Heart left ventricle (tissue), 16 donors: ENCODE measurements at regions not wholly inside any gene's neighbourhood (a gene's known extent, or its start where the extent isn't known, plus 50 kb on each side); places are given as distances from the start of the nearest gene placed in this dataset.
"Not testable (repeated sequence)": the region's sequence is repeated elsewhere in the genome, so short reads cannot be mapped to it uniquely, and the experiment has no call there.

ENCODE experiments used
- ATAC-seq, 4 donors: fragments of 200-7000 bp; cut with Tn5 transposase; one replicate each; pipeline ENCODE4 v1.9.1; 2020 to 2022; ENCODE audit warnings: moderate library complexity in 4 of 4, mild to moderate bottlenecking in 3 of 4, moderate number of reproducible peaks in 1 of 4
- DNase-seq, 5 donors: peaks; one replicate each; pipeline ENCODE4 v3.0.0-alpha.2; 2020
- H3K27ac ChIP-seq, 12 donors: fragments of 200-600 bp; sonication (generic) in 4 of 12; one replicate each; pipeline versions ENCODE4 v1.5.0 to v1.8.0; 2016 to 2022; ENCODE audit warnings: mild to moderate bottlenecking in 2 of 12
- H3K27me3 ChIP-seq, 9 donors: fragments of 200-600 bp; sonication (generic) in 2 of 9; one replicate each; pipeline versions ENCODE4 v1.5.1 to v1.8.0; 2016 to 2022; ENCODE audit warnings: mild to moderate bottlenecking in 3 of 9
- H3K36me3 ChIP-seq, 9 donors: fragments of 200-600 bp; sonication (generic) in 2 of 9; one replicate each; pipeline versions ENCODE4 v1.5.0 to v1.8.0; 2018 to 2022; ENCODE audit warnings: mild to moderate bottlenecking in 2 of 9
- H3K4me1 ChIP-seq, 12 donors: fragments of 200-600 bp; sonication (generic) in 4 of 12; one replicate each; pipeline versions ENCODE4 v1.5.0 to v1.8.0; 2016 to 2022; ENCODE audit warnings: mild to moderate bottlenecking in 3 of 12
- H3K4me3 ChIP-seq, 12 donors: fragments of 200-600 bp; sonication (generic) in 4 of 12; one replicate each; pipeline versions ENCODE4 v1.5.0 to v1.8.0; 2017 to 2022; ENCODE audit warnings: mild to moderate bottlenecking in 9 of 12, moderate library complexity in 4 of 12
- H3K9me3 ChIP-seq, 12 donors: fragments of 200-600 bp; sonication (generic) in 4 of 12; one replicate each; pipeline versions ENCODE4 v1.5.0 to v1.8.0; 2016 to 2022; ENCODE audit warnings: mild to moderate bottlenecking in 1 of 12
- POLR2A ChIP-seq, 2 donors: fragments of 450-650 bp; IDR thresholded peaks; one replicate each; pipeline ENCODE4 v1.6.1; 2017; ENCODE audit warnings: antibody characterized with exemption in 2 of 2, mild to moderate bottlenecking in 2 of 2, moderate library complexity in 2 of 2
- WGBS, 4 donors: extraction: QIAGEN DNeasy Blood & Tissue Kit in 2 of 4; methylation state at CpG; one replicate each; pipeline versions ENCODE4 v1.1.5 to v1.1.7; 2013 to 2018; 5-methylcytosine and 5-hydroxymethylcytosine counted together
- intact Hi-C, 10 donors: fragments of 100-400 bp; cut with DNase I; formaldehyde crosslinking; loops; one replicate each; pipeline versions ENCODE4 v1.11.1 to v1.14.2; 2022
- TF ChIP-seq, protein P1 (sequence below), 12 donors: fragments of 200-600 bp; sonication (generic) in 4 of 12; IDR thresholded peaks; one replicate each; pipeline versions ENCODE4 v1.5.0 to v1.8.0; 2018 to 2022; ENCODE audit warnings: antibody characterized with exemption in 12 of 12, mild to moderate bottlenecking in 5 of 12
- donor health status: ischemic (EF 13 %, LVEDD 7.1; RV severe dilation, severe dysfunction).
- donor health status: healthy with polysubstance abuse.
- donor health status: DM: no; HTN: yes; CAD: no.
- donor health status: DM: no; HTN: no; CAD: no.
- donor health status: ischemic (EF 25% LVEDD 6.9; RV normal size, moderate dysfunction).
- donor health status: ischemic (EF 25% LVEDD 5.7; RV mildly dilated, moderate dysfunction).
- donor health status: healthy.
- donor health status: DM: yes; HTN: yes; CAD: no.
- donor health status: ischemic (EF 35%, LVEDD 5.7; RV mildly dilated, moderate dysfunction).
- donor health status: nonischemic (EF 11% LVEDD 7.7; RV severe dilation, severe dysfunction).
- donor health status: DM: yes; HTN: yes; CAD: no.
- donor health status: PGD.
- donor health status: ischemic (EF 29% LVEDD 5.4; RV normal size, mild dysfunction).
- donor health status: nonischemic (EF 23%, LVEDD 6.1; RV moderate dilation, normal function).

- intact Hi-C loops = no loop called here
- Histone ChIP-seq H3K27me3 (no peaks in the 10 kb centered on the region), H3K4me3 (no peak overlapping the region), H3K9me3 (peaks cover 0 to 22% (median 13%) of the 10 kb centered on the region in 12 donors), H3K4me1 (peaks cover 0 to 3% (median 0%) of the 10 kb centered on the region in 12 donors), H3K27ac (no peak overlapping the region), H3K36me3 (no peaks in the 10 kb centered on the region)
- no peak for DNase-seq
- ATAC-seq = no peak
- TF ChIP-seq POLR2A (IDR thresholded peaks at IDR 0.05) = no peak
- TF ChIP-seq, protein P1, sequence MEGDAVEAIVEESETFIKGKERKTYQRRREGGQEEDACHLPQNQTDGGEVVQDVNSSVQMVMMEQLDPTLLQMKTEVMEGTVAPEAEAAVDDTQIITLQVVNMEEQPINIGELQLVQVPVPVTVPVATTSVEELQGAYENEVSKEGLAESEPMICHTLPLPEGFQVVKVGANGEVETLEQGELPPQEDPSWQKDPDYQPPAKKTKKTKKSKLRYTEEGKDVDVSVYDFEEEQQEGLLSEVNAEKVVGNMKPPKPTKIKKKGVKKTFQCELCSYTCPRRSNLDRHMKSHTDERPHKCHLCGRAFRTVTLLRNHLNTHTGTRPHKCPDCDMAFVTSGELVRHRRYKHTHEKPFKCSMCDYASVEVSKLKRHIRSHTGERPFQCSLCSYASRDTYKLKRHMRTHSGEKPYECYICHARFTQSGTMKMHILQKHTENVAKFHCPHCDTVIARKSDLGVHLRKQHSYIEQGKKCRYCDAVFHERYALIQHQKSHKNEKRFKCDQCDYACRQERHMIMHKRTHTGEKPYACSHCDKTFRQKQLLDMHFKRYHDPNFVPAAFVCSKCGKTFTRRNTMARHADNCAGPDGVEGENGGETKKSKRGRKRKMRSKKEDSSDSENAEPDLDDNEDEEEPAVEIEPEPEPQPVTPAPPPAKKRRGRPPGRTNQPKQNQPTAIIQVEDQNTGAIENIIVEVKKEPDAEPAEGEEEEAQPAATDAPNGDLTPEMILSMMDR (IDR thresholded peaks at IDR 0.05) = no peak
- 76 to 86% (median 82%) methylated on average over 3 of the region's 3 CpGs for WGBS, 4 donors
Measured at GRCh38 chr15:69704229-69704628, 251.6 kb downstream of the RPLP1 start.

GRCh38 chr15:69704700-69705099 lies 252.1 kb downstream of the RPLP1 start:
- DNase-seq (no peak), ATAC-seq (no peak)
- H3K36me3 ChIP-seq = no peaks in the 10 kb centered on the region
- no peak overlapping the region for H3K27ac ChIP-seq
- no peak overlapping the region for H3K4me3 ChIP-seq
- peaks cover 0 to 3% (median 0%) of the 10 kb centered on the region in 12 donors for H3K4me1 ChIP-seq
- TF ChIP-seq POLR2A (IDR thresholded peaks at IDR 0.05) = no peak
- TF ChIP-seq, protein P1 (IDR thresholded peaks at IDR 0.05) = no peak
- no peaks in the 10 kb centered on the region for H3K27me3 ChIP-seq
- H3K9me3 ChIP-seq = peaks cover 0 to 25% (median 13%) of the 10 kb centered on the region in 12 donors
- 87 to 96% (median 89%) methylated on average over 4 of the region's 4 CpGs for WGBS, 4 donors
- intact Hi-C loops = no loop called here

DNA sequence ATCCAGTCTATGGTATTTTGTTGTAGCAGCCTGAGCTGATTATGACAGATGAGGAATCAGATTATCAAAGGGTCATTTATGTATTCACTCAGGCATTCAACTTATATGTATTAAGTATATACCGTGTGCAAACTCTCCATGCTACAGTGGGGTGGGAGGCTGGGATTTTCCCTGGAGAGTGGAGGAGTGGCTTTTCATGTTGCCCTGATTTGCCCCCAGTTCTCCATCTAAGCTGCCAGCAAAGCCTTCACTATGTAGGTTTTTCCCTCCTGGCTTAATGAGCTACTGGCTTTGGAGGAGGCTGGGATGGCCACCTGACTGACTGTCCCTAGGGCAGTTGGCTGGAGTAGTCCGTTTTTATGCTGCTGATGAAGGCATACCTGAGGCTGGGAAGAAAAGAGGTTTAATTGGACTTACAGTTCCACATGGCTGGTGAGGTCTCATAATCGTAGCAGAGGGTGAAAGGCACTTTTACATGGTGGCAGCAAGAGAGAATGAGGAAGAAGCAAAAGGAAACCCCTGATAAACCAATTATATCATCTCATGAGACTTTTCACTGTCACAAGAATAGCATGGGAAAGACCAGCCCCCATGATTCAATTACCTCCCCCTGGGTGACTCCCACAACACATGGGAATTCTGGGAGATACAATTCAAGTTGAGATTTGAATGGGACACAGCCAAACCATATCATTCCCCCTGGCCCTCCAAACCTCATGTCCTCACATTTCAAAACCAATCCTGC lies 253.9 kb downstream of the RPLP1 start:
- Histone ChIP-seq H3K27ac (no peak overlapping the region), H3K36me3 (no peaks in the 10 kb centered on the region), H3K4me3 (no peak overlapping the region), H3K4me1 (no peaks in the 10 kb centered on the region), H3K27me3 (no peaks in the 10 kb centered on the region), H3K9me3 (peaks cover 0 to 25% (median 13%) of the 10 kb centered on the region in 12 donors)
- intact Hi-C loops = no loop called here
- no peak for TF ChIP-seq POLR2A (IDR thresholded peaks at IDR 0.05)
- TF ChIP-seq, protein P1 (IDR thresholded peaks at IDR 0.05) = no peak
- DNase-seq = no peak
- 67 to 84% (median 69%) methylated on average over 3 of the region's 3 CpGs for WGBS, 4 donors
- ATAC-seq = no peak

DNA sequence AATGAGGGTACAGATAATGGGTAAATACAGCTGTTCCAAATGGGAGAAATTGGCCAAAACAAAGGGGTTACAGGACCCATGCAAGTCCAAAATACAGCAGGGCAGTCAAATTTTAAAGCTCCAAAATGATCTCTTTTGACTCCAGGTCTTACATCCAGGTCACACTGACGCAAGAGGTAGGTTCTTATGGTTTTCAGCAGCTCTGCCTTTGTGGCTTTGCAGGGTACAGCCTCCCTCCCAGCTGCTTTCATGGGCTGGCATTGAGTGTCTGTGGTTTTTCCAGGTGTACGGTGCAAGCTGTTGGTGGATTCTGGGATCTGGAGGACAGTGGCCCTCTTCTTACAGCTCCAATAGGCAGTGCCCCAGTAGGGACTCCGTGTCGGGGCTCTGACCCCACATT lies 254.6 kb downstream of the RPLP1 start:
- ATAC-seq, H3K4me1 ChIP-seq, H3K27ac ChIP-seq, H3K27me3 ChIP-seq, intact Hi-C loops, DNase-seq, H3K36me3 ChIP-seq, H3K4me3 ChIP-seq: not testable (repeated sequence)
- WGBS, 4 donors = 85 to 93% (median 89%) methylated on average over 4 of the region's 4 CpGs
- H3K9me3 ChIP-seq = peaks cover 0 to 25% (median 13%) of the 10 kb centered on the region in 12 donors

GRCh38 chr15:69708436-69709122 lies 256.0 kb downstream of the RPLP1 start:
- intact Hi-C loops = not testable (repeated sequence)
- peaks cover 0 to 14% (median 0%) of the 10 kb centered on the region in 12 donors for H3K4me1 ChIP-seq

More at GRCh38 chr15:69708436-69709122, 256.0 kb downstream of the RPLP1 start:
- H3K9me3 ChIP-seq = peaks cover 0 to 25% (median 13%) of the 10 kb centered on the region in 12 donors
- 82 to 89% (median 86%) methylated on average over 3 of the region's 3 CpGs for WGBS, 4 donors
- not testable (repeated sequence) for ATAC-seq, DNase-seq, H3K4me3 ChIP-seq, H3K27me3 ChIP-seq, H3K36me3 ChIP-seq, H3K27ac ChIP-seq
